Cardiac muscle cell (in vitro differentiated cells and primary cell): ENCODE measurements at regions not wholly inside any gene's neighbourhood (a gene's known extent, or its start where the extent isn't known, plus 50 kb on each side); places are given as distances from the start of the nearest gene placed in this dataset.

Experiments used
- DNase-seq, 2 donors: peaks; one replicate each; pipeline versions ENCODE4 v3.0.0 to v3.0.0-alpha.2; 2010 to 2017; ENCODE audit warnings: low read depth in 1 of 2, low spot score in 1 of 2
- H3K27ac ChIP-seq: fragments of 200-600 bp; sonication (generic); 2 replicates; pipeline ENCODE4 v1.5.1; 2016
- H3K27me3 ChIP-seq: fragments of 200-600 bp; sonication (generic); 2 replicates; pipeline ENCODE4 v1.6.0; 2016; ENCODE audit warnings: control low read depth
- H3K36me3 ChIP-seq: fragments of 200-600 bp; sonication (generic); 2 replicates; pipeline ENCODE4 v1.5.1; 2016; ENCODE audit warnings: control low read depth
- H3K4me1 ChIP-seq: fragments of 200-600 bp; sonication (generic); 2 replicates; pipeline ENCODE4 v1.8.1; 2017; ENCODE audit warnings: low read depth, mild to moderate bottlenecking, mixed run types
- H3K4me3 ChIP-seq: fragments of 200-600 bp; sonication (generic); 2 replicates; pipeline ENCODE4 v1.5.1; 2016; ENCODE audit warnings: mild to moderate bottlenecking
- H3K9me3 ChIP-seq: fragments of 200-600 bp; sonication (generic); 2 replicates; pipeline ENCODE4 v1.5.1; 2017; ENCODE audit warnings: low read depth, mild to moderate bottlenecking, control low read depth
- TF ChIP-seq, protein P1 (sequence below): IDR thresholded peaks from 2 replicates; pipeline ENCODE4 v1.5.1; 2012; ENCODE audit warnings: low read depth, mild to moderate bottlenecking, low read length

DNA sequence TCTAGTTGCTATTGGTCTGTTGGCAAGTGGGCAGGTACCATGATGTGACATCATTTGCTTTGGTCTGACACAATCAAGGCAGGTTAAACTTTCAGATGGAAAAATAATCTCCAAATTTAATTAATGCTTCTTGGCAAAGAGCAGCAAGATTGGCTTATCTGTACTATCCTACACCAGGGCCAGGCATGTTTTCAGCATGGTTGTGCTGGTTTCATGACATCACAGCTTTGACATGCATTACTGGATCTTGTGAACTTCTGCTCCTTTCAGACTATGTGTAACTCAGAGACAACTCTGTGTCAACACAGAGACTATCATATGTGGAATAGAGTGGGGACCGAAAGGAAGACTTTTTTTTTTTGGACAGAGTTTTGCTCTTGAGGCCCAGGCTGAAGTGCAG lies 520.5 kb downstream of the TDRD15 start:
- H3K9me3 ChIP-seq = no peaks in the 10 kb centered on the region
- no peaks in the 10 kb centered on the region for H3K27me3 ChIP-seq
- H3K27ac ChIP-seq = no peak overlapping the region
- H3K4me3 ChIP-seq = no peak overlapping the region
- H3K36me3 ChIP-seq = no peaks in the 10 kb centered on the region
- TF ChIP-seq, protein P1, sequence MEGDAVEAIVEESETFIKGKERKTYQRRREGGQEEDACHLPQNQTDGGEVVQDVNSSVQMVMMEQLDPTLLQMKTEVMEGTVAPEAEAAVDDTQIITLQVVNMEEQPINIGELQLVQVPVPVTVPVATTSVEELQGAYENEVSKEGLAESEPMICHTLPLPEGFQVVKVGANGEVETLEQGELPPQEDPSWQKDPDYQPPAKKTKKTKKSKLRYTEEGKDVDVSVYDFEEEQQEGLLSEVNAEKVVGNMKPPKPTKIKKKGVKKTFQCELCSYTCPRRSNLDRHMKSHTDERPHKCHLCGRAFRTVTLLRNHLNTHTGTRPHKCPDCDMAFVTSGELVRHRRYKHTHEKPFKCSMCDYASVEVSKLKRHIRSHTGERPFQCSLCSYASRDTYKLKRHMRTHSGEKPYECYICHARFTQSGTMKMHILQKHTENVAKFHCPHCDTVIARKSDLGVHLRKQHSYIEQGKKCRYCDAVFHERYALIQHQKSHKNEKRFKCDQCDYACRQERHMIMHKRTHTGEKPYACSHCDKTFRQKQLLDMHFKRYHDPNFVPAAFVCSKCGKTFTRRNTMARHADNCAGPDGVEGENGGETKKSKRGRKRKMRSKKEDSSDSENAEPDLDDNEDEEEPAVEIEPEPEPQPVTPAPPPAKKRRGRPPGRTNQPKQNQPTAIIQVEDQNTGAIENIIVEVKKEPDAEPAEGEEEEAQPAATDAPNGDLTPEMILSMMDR = no peak
- no peaks in the 10 kb centered on the region for H3K4me1 ChIP-seq
- no peak for DNase-seq

DNA sequence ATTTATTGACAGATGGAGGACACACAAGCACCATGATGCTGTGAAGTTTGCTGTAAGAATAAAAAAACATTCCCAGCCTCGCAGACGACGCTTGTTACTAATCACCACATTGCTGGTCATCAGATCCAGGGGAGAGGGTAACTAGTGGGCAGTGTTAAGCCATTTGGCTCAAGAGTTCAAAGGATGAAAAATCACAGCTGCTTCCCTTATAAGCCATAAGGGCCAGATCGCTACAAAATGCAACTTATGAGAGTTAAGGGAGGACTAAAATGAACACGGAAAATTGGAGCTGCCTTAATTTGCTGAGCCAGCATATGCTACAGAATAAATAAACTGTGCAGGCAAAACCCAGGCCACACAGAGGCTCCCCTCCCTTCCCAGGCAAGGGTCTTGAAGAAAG lies 522.6 kb downstream of the TDRD15 start:
- no peaks in the 10 kb centered on the region for H3K4me1 ChIP-seq
- H3K27me3 ChIP-seq = no peaks in the 10 kb centered on the region
- no peak overlapping the region for H3K27ac ChIP-seq
- no peak overlapping the region for H3K4me3 ChIP-seq
- no peak for DNase-seq
- no peaks in the 10 kb centered on the region for H3K9me3 ChIP-seq
- H3K36me3 ChIP-seq = no peaks in the 10 kb centered on the region
- TF ChIP-seq, protein P1 = no peak

DNA sequence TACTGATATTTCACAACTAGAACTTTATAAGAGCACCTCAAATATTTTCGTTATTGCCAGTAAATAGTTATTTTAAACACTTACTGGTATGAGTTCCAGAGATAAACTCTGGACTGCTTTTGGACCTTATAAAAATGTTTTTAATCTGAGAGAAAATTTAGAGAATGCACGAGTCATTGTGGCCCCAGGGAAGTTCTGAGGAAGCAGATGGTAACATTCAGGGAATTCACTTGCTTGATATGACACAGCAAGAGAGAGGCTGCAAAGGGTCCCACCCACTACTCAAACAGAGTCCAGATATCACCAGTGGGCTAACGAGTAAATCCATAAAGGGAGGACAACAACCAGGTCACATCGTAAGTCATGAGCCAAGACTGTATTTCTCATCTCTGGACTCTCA lies 526.8 kb downstream of the TDRD15 start:
- H3K27me3 ChIP-seq = no peaks in the 10 kb centered on the region
- no peak overlapping the region for H3K27ac ChIP-seq
- H3K36me3 ChIP-seq = no peaks in the 10 kb centered on the region
- no peaks in the 10 kb centered on the region for H3K4me1 ChIP-seq
- DNase-seq = no peak
- TF ChIP-seq, protein P1 = no peak
- H3K9me3 ChIP-seq = no peaks in the 10 kb centered on the region
- H3K4me3 ChIP-seq = no peak overlapping the region

DNA sequence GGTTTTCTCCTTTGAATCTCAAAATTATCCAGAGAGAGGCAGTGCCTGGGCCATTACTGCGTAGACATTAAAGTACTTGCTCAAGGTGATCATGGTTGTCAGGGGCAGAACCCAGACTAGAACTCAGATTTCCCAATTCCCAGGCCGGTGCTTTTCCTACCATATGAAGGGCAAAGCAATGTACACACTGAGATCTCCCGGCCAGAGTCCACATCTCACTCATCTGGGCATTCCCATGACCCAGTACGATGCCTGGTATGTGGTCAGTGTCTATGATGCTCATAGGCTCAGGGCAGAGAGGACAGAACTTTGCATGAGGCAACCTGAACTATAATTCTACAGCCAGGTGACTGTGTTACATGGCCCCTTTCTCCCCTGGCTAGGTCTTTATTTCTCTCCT lies 531.4 kb downstream of the TDRD15 start:
- Histone ChIP-seq H3K27me3 (no peaks in the 10 kb centered on the region), H3K36me3 (no peaks in the 10 kb centered on the region), H3K4me3 (no peak overlapping the region)

DNA sequence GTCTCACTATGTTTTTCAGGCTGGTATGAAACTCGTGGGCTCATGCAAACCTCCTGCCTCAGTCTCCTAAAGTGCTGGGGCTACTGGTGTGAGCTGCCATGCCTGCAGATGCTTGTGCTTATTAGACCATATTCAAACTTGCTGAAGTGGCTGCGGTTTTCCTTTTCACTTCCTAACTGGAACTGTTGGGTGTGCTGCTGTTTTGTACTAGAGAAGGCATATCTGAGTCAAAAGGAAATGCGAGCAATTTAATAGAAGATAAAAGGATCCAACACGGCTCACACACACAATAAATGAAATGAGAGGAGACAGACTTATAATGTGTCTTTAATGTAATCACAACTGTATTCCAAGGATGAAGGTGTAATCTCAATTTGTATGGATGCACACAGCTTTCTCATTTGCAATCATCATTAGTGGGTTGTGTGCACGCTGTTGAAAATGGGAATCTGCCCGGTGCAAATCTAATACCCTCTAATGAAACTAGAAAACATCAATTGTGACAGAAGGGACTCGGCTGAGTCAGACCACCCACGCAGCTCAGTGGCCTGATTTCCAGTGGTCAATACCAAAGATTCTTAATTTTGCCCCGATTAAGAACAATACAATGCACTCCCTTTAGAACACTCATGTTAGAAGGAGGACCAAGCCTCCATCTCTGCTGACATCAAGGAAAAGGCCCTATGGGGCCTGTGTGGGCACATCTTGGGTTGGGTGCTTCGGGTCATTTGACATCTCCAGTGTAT lies 532.7 kb downstream of the TDRD15 start:
- H3K4me1 ChIP-seq = no peaks in the 10 kb centered on the region
- H3K36me3 ChIP-seq = no peaks in the 10 kb centered on the region
- TF ChIP-seq, protein P1 = no peak
- H3K27me3 ChIP-seq = no peaks in the 10 kb centered on the region
- no peak for DNase-seq
- no peak overlapping the region for H3K27ac ChIP-seq
- H3K9me3 ChIP-seq = no peaks in the 10 kb centered on the region
- no peak overlapping the region for H3K4me3 ChIP-seq

More for the DNA sequence above, 531.4 kb downstream of the TDRD15 start:
- DNase-seq = no peak
- TF ChIP-seq, protein P1 = no peak
- Histone ChIP-seq H3K9me3 (no peaks in the 10 kb centered on the region), H3K27ac (no peak overlapping the region), H3K4me1 (no peaks in the 10 kb centered on the region)
